ENCODE measurements at regions not wholly inside any gene's neighbourhood (a gene's known extent, or its start where the extent isn't known, plus 50 kb on each side); places are given as distances from the start of the nearest gene placed in this dataset.

DNA sequence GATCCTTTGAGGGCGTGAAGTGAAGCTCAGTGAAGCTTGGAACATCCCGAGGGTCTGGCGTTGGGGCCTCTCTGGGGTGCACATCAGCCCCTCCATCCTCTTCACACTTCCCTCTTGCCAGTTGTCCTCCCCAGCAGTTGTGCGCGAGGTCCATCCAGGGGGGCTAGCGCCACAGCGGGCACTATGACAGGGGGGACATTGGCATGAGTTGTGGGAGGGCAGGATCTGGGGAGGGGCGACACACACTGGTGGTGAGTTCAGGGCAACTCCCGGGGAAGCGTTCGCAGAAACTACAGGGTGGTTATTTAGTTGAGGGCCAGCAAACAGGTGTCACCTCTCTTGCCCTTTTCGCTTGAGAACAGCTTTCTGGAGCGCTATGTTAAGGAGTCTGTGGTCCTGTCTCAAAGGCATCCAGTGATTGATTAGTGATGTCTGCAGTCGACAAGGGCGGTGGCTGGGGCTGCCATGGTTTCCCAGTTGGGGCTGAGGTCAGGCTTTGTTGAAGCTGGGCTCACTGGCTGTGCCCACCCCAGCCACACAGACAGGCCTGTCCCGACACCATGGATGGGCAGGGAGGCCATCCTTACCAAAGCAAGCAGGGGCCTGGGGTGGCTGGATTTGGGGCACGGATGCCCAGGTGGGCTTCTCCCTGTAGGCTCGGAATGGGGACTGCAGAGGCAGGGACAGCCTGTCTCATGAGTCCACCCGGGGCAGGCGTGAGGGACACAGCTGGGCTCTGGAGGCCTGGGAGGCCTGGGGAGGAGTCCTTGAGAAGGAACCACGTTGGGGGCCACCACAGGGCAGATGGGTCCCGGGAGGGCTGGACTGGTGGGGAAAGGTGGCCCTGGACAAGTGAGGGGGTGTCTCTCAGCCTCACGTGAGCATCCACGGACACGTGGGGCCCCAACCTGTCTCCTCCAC is 59.4 kb downstream of the UNCX start:
- Histone ChIP-seq H3K4me3 (no peak overlapping the region), H3K36me3 (replicated peaks in 1 of 2) (no peaks in the 10 kb centered on the region), H3K27ac (no peak overlapping the region), H3K27me3 (peaks cover 57% of the 10 kb centered on the region), H3K9me3 (replicated peaks in 1 of 3) (no peaks in the 10 kb centered on the region), H3K4me1 (replicated peaks in 1 of 2) (no peaks in the 10 kb centered on the region)
- DNase-seq: no peak
- 67 to 82% (median 77%) methylated on average over 18 to 25 of the region's 25 CpGs for WGBS, 4 donors
- TF ChIP-seq, protein P1, sequence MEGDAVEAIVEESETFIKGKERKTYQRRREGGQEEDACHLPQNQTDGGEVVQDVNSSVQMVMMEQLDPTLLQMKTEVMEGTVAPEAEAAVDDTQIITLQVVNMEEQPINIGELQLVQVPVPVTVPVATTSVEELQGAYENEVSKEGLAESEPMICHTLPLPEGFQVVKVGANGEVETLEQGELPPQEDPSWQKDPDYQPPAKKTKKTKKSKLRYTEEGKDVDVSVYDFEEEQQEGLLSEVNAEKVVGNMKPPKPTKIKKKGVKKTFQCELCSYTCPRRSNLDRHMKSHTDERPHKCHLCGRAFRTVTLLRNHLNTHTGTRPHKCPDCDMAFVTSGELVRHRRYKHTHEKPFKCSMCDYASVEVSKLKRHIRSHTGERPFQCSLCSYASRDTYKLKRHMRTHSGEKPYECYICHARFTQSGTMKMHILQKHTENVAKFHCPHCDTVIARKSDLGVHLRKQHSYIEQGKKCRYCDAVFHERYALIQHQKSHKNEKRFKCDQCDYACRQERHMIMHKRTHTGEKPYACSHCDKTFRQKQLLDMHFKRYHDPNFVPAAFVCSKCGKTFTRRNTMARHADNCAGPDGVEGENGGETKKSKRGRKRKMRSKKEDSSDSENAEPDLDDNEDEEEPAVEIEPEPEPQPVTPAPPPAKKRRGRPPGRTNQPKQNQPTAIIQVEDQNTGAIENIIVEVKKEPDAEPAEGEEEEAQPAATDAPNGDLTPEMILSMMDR (IDR thresholded peaks at IDR 0.05): no peak
- no peak for TF ChIP-seq POLR2A (IDR thresholded peaks at IDR 0.05)
- intact Hi-C loops (cut with DNase I): no loop called here

DNA sequence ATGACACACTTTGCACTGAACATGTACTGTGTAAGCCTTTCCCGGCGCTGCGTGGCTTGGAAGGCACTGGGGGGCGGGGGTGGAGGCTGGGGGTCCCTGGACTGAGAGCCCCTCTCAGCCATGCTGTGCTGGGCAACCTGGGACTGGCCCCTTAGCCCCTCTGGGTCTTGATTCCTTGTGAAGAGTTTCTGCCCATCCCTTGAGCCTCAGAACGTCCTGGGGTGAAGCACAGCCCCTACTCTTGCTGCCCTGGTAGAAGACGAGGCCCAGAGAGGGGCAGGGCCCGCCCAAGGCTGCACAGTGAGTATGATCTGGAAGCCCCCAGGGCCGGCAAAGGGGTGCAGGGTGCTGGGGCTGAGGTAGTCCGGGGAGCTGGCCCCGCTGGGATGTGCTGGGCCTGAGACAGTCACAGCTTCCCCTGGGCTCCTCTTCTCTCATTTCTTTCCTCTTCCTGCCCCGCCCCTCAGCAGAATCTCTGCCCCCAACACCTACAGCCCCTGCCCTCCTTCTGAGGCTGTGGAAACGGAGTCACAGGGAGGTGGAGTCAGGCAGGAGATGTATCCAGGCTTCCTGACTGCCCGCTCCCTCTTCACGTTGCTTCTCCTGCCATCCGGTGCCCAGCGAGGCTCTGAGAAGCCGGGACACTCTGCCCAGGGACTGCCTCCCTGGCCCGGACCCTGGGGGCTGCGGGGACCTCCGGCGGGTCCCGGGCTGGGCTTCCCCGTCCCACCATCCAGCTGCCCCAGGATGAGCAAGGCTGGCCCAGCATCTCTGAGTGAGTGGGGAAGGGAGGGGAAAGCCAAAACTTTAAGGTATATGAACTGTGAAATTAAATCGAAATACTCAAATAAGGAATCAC is 60.5 kb downstream of the UNCX start:
- intact Hi-C loops (cut with DNase I): no loop called here
- no peak for DNase-seq
- TF ChIP-seq POLR2A (IDR thresholded peaks at IDR 0.05): no peak
- TF ChIP-seq, protein P1 (IDR thresholded peaks at IDR 0.05): no peak
- H3K27ac ChIP-seq: no peak overlapping the region
- no peaks in the 10 kb centered on the region for H3K4me1 ChIP-seq (replicated peaks in 1 of 2)
- WGBS, 4 donors: 38 to 45% (median 41%) methylated on average over 12 to 24 of the region's 24 CpGs
- no peaks in the 10 kb centered on the region for H3K9me3 ChIP-seq (replicated peaks in 1 of 3)
- no peak overlapping the region for H3K4me3 ChIP-seq
- peaks cover 61% of the 10 kb centered on the region for H3K27me3 ChIP-seq
- H3K36me3 ChIP-seq (replicated peaks in 1 of 2): no peaks in the 10 kb centered on the region

DNA sequence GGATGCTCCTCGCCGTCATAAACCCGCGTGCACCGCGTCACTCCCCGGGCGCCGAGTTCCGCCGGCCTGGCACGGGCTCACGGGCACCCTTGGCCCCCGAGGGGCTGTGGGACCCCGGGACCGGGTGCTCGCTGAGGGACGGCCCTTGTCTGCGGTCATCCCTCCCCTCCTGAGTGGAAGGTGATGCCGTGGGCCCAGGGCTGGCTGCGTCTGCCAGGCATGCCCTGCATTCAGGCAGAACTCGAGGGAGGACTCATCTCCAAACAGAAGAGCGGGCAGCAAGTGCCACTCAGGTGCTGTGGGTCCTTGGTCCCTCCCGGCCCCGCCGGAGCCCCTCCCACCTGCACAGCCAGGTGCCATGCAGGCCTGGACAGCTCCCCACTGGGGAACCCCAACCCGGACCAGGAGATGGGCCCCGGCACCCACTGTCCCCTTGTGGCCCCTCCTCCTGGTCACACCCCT is 61.3 kb downstream of the UNCX start:
- H3K9me3 ChIP-seq (replicated peaks in 1 of 3): no peaks in the 10 kb centered on the region
- H3K27me3 ChIP-seq: peaks cover 53% of the 10 kb centered on the region
- no peak for DNase-seq
- WGBS, 4 donors: 76 to 90% (median 81%) methylated on average over 19 to 28 of the region's 28 CpGs
- no peaks in the 10 kb centered on the region for H3K36me3 ChIP-seq (replicated peaks in 1 of 2)
- H3K4me1 ChIP-seq (replicated peaks in 1 of 2): no peaks in the 10 kb centered on the region
- H3K27ac ChIP-seq: no peak overlapping the region
- no peak overlapping the region for H3K4me3 ChIP-seq
- intact Hi-C loops (cut with DNase I): no loop called here
- no peak for TF ChIP-seq POLR2A (IDR thresholded peaks at IDR 0.05)
- TF ChIP-seq, protein P1 (IDR thresholded peaks at IDR 0.05): no peak

DNA sequence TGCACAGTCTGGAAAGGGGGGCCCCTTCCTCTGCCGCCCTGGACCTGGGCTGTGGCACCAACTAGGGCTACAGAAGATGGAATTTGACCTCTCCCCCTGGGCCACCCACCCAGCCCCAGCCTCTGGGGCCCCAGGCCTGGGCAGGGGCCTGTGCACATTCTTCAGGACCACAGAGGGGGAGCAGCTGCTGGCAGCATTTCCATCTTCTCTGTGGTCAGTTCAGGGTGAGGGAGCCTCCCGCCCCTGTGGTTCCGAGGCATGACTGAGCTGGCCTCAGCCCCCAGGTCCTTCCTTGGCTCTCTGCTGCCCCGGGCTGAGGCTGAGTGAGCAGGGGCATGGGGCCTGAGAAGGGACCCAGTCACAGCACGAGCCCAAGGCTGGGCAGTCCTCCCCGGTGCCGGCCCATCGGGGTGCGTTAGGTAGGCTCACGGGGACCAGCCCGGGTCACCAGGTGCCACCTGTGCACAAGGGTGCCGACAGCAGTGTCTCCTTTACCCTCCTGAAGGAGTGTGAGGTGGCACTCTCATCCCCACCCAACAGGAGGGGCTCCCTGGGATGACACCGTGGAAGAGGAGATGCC is 63.2 kb downstream of the UNCX start:
- H3K27ac ChIP-seq: no peak overlapping the region
- TF ChIP-seq POLR2A (IDR thresholded peaks at IDR 0.05): no peak
- TF ChIP-seq, protein P1 (IDR thresholded peaks at IDR 0.05): no peak
- no peaks in the 10 kb centered on the region for H3K4me1 ChIP-seq (replicated peaks in 1 of 2)
- no peak for DNase-seq
- H3K9me3 ChIP-seq (replicated peaks in 1 of 3): no peaks in the 10 kb centered on the region
- peaks cover 53% of the 10 kb centered on the region for H3K27me3 ChIP-seq
- H3K4me3 ChIP-seq: no peak overlapping the region
- WGBS, 4 donors: 50 to 85% (median 83%) methylated on average over 1 to 13 of the region's 13 CpGs
- intact Hi-C loops (cut with DNase I): no loop called here
- no peaks in the 10 kb centered on the region for H3K36me3 ChIP-seq (replicated peaks in 1 of 2)

Data from adrenal gland (tissue), 9 donors.